ENCODE measurements at regions not wholly inside any gene's neighbourhood (a gene's known extent, or its start where the extent isn't known, plus 50 kb on each side); places are given as distances from the start of the nearest gene placed in this dataset.

- no peak for TF ChIP-seq POLR2A (IDR thresholded peaks at IDR 0.05)
- no peak for TF ChIP-seq CTCF (IDR thresholded peaks at IDR 0.05)
- Histone ChIP-seq H3K4me3 (no peak overlapping the region), H3K4me1 (no peaks in the 10 kb centered on the region), H3K36me3 (no peaks in the 10 kb centered on the region), H3K27me3 (no peaks in the 10 kb centered on the region), H3K27ac (no peak overlapping the region), H3K9me3 (no peaks in the 10 kb centered on the region)
- DNase-seq: no peak
- WGBS, 4 donors: 72 to 82% (median 76%) methylated on average over 2 of the region's 2 CpGs
- intact Hi-C loops (cut with DNase I): no loop called here
- ATAC-seq: no peak
These were observed 343.7 kb downstream of the GRIA2 start for GRCh38 chr4:157564218-157564617.

GRCh38 chr4:157558016-157558415 lies 337.5 kb downstream of the GRIA2 start:
- DNase-seq (no peak), ATAC-seq (no peak)
- TF ChIP-seq POLR2A (IDR thresholded peaks at IDR 0.05) (no peak), CTCF (IDR thresholded peaks at IDR 0.05) (no peak)
- no peak overlapping the region for H3K27ac ChIP-seq
- no peak overlapping the region for H3K4me3 ChIP-seq
- H3K9me3 ChIP-seq: no peaks in the 10 kb centered on the region
- H3K27me3 ChIP-seq: no peaks in the 10 kb centered on the region
- no peaks in the 10 kb centered on the region for H3K4me1 ChIP-seq
- intact Hi-C loops (cut with DNase I): no loop called here
- H3K36me3 ChIP-seq: no peaks in the 10 kb centered on the region
- WGBS, 4 donors: 44 to 67% (median 56%) methylated on average over 2 of the region's 2 CpGs

DNA sequence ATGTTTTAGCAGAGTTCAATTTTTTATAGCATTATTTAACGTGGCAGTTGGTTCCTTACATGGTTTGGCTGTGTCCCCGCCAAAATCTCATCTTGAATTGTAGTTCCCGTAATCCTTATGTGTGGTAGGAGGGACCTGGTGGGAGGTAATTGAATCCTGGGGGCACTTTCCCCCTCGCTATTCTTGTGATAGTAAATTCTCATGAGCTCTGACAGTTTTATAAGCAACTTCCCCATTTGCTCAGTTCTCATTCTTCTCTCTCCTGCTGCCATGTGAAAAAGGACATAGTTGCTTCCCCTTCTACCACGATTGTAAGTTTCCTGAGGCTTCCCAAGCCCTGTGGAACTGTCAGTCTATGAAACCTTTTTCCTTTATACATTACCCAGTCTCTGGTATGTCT lies 329.5 kb downstream of the GRIA2 start:
- H3K27ac ChIP-seq: no peak overlapping the region
- TF ChIP-seq POLR2A (IDR thresholded peaks at IDR 0.05) (no peak), CTCF (IDR thresholded peaks at IDR 0.05) (no peak)
- intact Hi-C loops (cut with DNase I): no loop called here
- H3K4me1 ChIP-seq: no peaks in the 10 kb centered on the region
- 69 to 78% (median 75%) methylated on average over 5 of the region's 5 CpGs for WGBS, 4 donors
- DNase-seq (no peak), ATAC-seq (no peak)
- peaks cover 0 to 2% (median 0%) of the 10 kb centered on the region in 12 donors for H3K9me3 ChIP-seq
- no peak overlapping the region for H3K4me3 ChIP-seq
- no peaks in the 10 kb centered on the region for H3K36me3 ChIP-seq
- no peaks in the 10 kb centered on the region for H3K27me3 ChIP-seq

DNA sequence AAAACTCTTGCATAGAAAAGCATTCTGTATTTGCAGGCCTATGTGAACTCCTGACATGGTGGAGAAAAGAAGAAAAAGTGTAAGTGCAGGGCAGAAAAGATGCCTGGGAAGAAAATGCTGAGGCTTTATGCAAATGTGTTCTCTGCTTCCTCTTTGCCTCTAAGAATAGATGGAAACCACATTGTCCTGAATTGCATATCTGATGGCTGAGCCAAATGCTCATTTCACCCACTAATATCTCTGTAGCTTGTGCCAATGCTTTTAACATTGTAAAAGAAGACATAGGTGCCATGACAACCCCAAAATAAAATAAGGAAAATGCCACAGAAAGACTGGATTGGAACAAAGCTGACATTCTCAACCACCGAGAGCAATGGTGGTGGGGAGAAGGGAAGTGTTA lies 307.4 kb downstream of the GRIA2 start:
- TF ChIP-seq CTCF (IDR thresholded peaks at IDR 0.05): no peak
- TF ChIP-seq POLR2A (IDR thresholded peaks at IDR 0.05): no peak
- no peaks in the 10 kb centered on the region for H3K4me1 ChIP-seq
- 88 to 92% (median 91%) methylated on average over 1 of the region's 1 CpG for WGBS, 4 donors
- DNase-seq: no peak
- no peak for ATAC-seq
- H3K27ac ChIP-seq: no peak overlapping the region
- H3K36me3 ChIP-seq: no peaks in the 10 kb centered on the region
- no peak overlapping the region for H3K4me3 ChIP-seq
- no peaks in the 10 kb centered on the region for H3K27me3 ChIP-seq
- peaks cover 0 to 34% (median 20%) of the 10 kb centered on the region in 12 donors for H3K9me3 ChIP-seq
- intact Hi-C loops (cut with DNase I): no loop called here
